Suppressor macrophage treated with lipopolysaccharide for 1 hour (primary cell): ENCODE measurements at regions not wholly inside any gene's neighbourhood (a gene's known extent, or its start where the extent isn't known, plus 50 kb on each side); places are given as distances from the start of the nearest gene placed in this dataset.
A peak's percentile ranks its signal among the peaks of the same experiment; 100 is the strongest.

Experiments used
- DNase-seq, 3 donors: peaks; one replicate each; pipeline ENCODE4 v3.0.0-alpha.2; 2020 to 2022

GRCh38 chr10:80870282-80870681 is 332.6 kb downstream of the SH2D4B start:
- DNase-seq, result no peak

DNA sequence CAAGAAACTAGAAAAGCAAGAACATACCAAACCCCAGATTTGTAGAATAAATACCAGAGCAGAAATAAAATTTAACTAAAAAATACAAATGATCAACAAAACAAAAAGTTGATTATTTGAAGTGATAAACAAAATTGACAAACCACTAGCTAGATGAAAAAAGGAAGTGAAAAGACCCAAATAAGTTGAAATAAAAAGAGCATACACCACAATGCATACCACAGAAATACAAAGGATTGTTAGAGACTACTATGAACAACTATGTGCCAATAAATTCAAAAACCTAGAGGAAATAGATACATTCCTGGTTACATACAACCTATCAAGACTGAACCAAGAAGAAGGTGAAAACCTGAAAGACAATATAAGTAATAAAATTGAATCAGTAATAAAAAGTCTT is 333.4 kb downstream of the SH2D4B start:
- no peak for DNase-seq

- DNase-seq, result no peak
These were observed 340.6 kb downstream of the SH2D4B start for GRCh38 chr10:80878330-80878729.

GRCh38 chr10:80890146-80890545 is 352.4 kb downstream of the SH2D4B start:
- DNase-seq, result no peak

GRCh38 chr10:80893256-80893655 is 355.6 kb downstream of the SH2D4B start:
- no peak for DNase-seq

DNA sequence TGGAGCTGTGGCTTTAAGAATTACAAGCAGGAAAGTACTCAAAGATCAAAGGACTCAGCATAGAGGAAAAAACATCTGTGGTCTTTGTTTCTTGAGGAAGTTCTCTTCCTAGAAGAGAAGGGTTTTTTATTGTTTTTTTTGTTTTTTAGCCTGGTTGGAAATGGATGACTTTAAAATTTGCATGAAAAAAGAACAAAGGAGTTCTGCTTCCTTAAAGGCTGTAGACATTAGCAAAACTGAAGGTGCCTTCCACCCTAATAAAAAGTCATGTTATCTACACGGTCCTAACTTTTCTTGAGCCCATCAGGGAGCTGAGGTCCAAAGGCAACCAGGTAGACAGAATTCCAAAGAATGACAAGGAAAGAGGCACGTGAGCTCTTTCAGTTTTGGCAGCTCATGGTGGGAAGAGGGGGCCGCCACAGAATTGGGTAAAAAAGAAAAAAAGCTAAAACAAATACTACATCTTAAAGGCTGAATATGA is 356.6 kb downstream of the SH2D4B start:
- DNase-seq, result no peak

GRCh38 chr10:80894797-80895467 is 357.2 kb downstream of the SH2D4B start:
- DNase-seq, result no peak

GRCh38 chr10:80896076-80896475 is 358.4 kb downstream of the SH2D4B start:
- DNase-seq, result no peak

GRCh38 chr10:80896959-80897358 is 359.3 kb downstream of the SH2D4B start:
- no peak for DNase-seq

DNA sequence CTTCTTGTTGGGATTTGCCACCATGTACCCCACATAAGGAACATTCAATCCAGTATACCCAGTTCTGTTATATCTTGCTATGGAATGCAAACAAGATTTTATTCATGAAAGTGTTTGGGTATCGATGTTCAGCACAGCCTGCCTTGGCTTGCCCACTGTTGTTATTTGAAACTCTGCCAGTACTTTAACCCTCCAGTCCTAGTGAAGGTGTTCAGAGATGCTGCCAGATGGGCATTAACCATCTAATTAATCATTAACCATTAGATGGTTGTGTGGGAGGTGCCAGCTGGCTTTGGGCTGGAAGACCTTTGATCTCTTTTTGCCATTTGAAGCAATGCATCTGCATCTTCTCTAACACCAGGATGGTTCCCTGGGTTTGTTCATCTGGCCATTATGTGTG is 363.0 kb downstream of the SH2D4B start:
- DNase-seq, result no peak

DNA sequence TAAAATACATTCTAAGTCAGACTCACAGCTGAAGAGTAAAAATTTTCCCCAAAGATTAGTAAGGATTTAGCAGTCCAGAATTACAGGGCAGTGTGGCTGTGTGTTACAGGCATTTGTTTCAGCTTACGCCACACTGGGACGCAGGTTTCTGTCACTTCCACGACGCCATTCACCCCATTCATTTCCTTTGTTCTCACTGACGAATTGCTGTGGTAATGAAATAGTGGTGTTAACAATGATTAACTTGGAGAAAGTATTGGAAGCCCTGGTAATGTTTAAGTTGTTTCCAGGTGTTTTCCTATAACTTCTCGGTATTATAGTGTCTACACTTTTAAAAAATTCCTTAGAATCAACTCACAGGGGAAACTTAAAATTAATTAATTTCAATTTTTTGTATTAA is 370.9 kb downstream of the SH2D4B start:
- no peak for DNase-seq

- no peak for DNase-seq
These were observed 371.6 kb downstream of the SH2D4B start for GRCh38 chr10:80909254-80909653.

DNA sequence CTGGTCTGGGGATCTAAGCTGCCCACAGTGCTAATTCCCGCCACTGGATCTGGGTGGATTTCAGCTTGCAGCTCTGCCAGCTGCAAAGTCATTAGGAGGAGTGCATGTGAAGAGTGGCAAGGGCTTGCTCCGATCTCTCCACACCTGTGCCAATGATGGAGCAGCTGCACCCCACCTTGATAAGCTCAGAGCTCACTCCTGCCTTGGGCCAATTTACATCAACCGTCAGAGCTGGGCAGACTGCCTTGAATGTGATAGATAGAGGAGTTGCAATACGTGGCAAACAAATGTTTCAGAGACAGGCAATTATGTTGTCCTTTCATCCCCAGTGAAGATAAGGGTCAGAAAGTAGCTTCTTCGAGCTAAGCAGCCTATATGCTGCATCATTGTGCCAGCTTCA is 379.9 kb downstream of the SH2D4B start:
- no peak for DNase-seq

- DNase-seq, result no peak
These were observed 383.3 kb downstream of the SH2D4B start for GRCh38 chr10:80921032-80921431.

- DNase-seq, result peak; percentile 61 to 71 (median 71)
These were observed 386.6 kb downstream of the SH2D4B start for GRCh38 chr10:80924063-80924952.

DNA sequence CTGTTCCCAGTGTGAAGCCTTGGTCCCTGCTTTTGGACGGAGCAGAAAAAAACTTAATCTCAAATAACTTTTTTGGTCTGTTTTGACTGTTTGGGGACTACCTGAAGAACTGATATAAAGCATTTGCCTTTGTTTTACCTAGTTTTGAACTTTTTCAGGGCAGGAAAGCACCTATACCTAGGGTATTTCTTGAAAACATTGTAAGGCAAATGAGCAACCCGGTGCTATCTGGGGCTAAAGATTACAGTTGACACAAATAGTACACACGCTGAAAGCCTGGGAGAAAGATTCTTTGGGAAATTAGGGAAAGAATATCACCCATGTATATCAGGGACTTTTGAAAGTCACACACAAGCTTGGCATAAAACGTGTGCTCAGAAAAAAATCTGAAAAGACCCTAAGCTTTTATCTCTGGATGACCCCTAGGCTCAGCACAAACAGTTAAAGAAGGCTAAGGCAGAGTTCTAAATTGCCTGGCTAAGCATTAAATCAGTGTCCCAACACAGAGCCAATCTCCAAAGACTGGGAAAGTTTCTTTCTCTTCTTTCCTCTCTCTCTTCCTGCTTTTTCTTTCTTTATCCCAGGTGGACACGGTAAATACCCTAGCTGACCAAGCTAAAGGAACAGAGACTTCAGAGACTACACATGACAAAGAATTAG is 389.8 kb downstream of the SH2D4B start:
- no peak for DNase-seq

DNA sequence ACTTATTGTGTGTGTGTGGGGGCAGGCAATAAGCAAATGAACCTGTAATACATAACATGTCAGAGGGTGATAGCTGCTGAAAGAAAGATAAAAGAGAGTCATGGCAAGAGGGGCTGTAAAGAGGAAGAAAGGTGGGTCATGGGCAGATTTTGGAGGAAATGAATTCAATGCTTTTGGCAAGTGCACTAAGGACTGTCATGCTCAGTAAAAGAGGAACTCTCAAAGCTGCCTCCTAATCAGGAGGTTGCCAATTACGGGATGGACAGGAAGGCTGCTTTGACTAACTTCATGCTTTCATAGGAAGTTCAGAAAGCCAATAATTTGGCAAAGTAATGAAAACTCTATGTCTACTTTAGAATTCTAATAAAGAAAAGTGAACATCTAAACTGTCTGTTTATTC is 401.2 kb downstream of the SH2D4B start:
- peak in 2 of 3 donors; percentile 8 to 13 for DNase-seq

DNA sequence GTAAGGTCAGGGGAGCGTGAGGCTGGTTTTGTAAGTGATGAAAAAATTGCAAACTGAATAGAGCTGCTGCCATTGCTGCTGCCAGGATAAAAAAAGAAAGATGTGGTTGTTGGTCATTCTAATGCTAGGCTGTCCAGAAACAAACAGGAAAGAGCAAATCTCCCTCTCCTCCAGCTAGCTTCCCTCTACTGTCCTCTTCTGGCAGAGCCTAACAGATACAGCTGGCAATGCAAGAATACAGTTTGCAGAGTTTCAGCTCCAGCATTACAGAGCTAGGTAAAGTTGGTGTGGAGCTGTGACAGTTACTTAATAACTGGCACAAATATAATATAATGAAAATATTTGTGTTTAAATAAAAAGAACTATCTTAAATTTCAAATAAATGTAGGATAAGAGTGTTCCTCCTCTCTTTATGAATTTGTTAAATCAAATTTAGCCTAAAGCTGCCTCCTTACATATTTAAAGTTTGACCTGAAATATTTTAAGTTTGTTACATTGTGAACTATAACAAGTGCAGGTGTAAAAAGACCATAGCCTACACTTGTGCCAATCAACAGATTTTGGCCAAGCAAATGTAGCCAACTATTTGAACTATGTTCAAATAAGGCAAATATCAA is 407.7 kb downstream of the SH2D4B start:
- DNase-seq, result peak; percentile 24 to 30 (median 29)

GRCh38 chr10:80946073-80946472 is 408.4 kb downstream of the SH2D4B start:
- no peak for DNase-seq

- no peak for DNase-seq
These were observed 409.4 kb downstream of the SH2D4B start for GRCh38 chr10:80946957-80947726.

DNA sequence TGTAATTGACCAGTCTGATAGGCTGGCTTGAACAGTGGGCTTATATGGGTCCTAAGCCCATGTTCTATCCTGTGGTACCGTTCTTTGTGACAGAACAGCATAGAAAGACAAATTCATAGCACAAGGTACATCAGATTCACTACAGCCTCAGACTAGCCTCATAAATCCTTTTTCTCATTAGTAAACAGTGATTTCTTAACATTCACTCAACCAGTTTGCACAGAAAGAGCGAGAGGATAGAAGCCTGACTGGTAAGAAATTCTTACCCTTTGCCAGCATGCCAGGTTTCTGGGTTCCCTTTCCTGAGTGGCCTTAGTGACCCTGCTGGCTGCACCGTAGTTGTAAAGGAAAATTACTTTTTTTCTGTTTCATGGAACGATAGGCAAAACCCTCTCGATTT is 412.1 kb downstream of the SH2D4B start:
- no peak for DNase-seq

GRCh38 chr10:80952436-80952835 is 414.7 kb downstream of the SH2D4B start:
- no peak for DNase-seq
